ENCODE measurements at regions not wholly inside any gene's neighbourhood (a gene's known extent, or its start where the extent isn't known, plus 50 kb on each side); places are given as distances from the start of the nearest gene placed in this dataset.

DNA sequence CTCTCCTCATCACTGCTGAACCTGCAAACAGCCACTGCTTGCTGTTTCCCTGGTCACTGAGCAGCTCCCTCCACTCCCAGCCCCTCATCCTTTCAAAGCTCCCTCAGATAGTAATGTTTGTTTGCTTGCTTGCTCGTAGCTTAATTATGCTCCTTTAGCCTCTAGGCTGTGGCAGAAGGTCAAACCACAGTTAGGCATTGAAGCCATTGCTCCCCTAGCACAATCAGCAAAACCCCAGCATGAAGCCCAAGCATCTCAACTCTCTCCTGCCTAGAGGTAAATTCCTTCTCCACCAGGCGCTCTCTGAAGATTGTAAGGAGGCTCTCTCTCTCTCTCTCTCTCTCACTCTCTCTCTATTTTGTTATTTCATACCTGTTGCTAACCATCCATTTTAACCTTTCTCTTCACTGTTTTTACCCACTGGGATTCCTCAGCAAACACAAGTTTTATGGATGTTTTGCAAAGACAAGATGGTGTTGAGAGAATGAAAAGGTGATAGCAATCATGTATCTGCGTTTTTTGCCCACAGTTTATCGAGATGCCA is 135.9 kb upstream of the HNRNPA3 start:
- Mint-ChIP-seq H3K9me3 (no peaks in the 10 kb centered on the region), H3K4me1 (no peaks in the 10 kb centered on the region)
- DNase-seq (ENCODE audit: low spot score in 2 of 2), result no peak

DNA sequence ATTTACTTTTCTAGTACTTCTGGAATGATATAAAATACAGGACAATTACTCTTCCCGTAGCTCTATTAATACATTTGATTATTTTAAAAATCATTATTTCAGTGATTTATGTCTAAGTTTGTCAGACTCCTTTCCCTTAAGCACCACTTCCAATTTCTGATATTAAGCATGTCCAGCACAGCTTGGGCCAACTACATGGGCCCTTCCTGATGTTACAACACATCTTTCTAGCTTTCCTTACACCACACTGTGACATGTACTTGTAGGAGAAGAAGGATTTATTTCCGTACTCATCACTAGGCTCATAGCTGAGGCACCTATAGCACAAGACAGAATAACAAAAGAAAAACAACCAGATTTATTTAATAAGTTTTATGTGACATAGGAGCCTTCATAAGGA is 134.8 kb upstream of the HNRNPA3 start:
- Mint-ChIP-seq H3K36me3 (ENCODE audit: insufficient read depth) (peaks cover 2% of the 10 kb centered on the region), H3K4me1 (no peaks in the 10 kb centered on the region)

More for the DNA sequence above, 135.9 kb upstream of the HNRNPA3 start:
- Mint-ChIP-seq H3K4me3 (no peak overlapping the region), H3K36me3 (ENCODE audit: insufficient read depth) (peaks cover 2% of the 10 kb centered on the region), H3K27me3 (peaks cover 49% of the 10 kb centered on the region), H3K27ac (ENCODE audit: low read depth) (no peak overlapping the region)
- no peak for ATAC-seq (replicated peaks; ENCODE audit: extremely low read depth, poor library complexity, severe bottlenecking)

DNA sequence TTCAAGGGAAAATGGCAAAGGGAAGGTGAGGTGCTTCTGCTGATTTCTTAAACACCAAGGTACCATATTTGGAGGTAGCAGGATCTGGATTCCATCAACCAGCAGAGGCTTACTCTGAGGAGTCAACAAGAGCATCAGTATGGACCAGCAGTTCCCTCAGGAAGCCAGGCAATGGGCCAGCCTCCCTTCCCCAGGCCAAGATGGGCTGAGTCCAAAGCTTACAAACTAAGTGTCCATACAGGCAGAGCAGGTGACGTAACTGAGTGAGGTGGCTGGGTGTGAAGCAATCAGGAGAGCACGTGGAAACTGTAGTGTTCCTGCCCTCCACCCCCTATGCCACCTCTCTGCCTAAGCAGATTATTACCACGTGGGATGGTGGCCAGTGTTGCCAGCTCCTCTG is 134.2 kb upstream of the HNRNPA3 start:
- DNase-seq (ENCODE audit: low spot score in 2 of 2), result no peak
- no peaks in the 10 kb centered on the region for H3K9me3 Mint-ChIP-seq

More for the DNA sequence above, 134.8 kb upstream of the HNRNPA3 start:
- Mint-ChIP-seq H3K9me3 (no peaks in the 10 kb centered on the region), H3K27me3 (peaks cover 48% of the 10 kb centered on the region), H3K4me3 (no peak overlapping the region), H3K27ac (ENCODE audit: low read depth) (no peak overlapping the region)
- no peak for ATAC-seq (replicated peaks; ENCODE audit: extremely low read depth, poor library complexity, severe bottlenecking)
- no peak for DNase-seq (ENCODE audit: low spot score in 2 of 2)

GRCh38 chr2:177078855-177079254 is 133.7 kb upstream of the HNRNPA3 start:
- H3K9me3 Mint-ChIP-seq, result no peaks in the 10 kb centered on the region
- ATAC-seq (replicated peaks; ENCODE audit: extremely low read depth, poor library complexity, severe bottlenecking) (no peak), DNase-seq (ENCODE audit: low spot score in 2 of 2) (no peak)
- H3K36me3 Mint-ChIP-seq (ENCODE audit: insufficient read depth), result peaks cover 2% of the 10 kb centered on the region
- H3K4me3 Mint-ChIP-seq, result no peak overlapping the region
- H3K4me1 Mint-ChIP-seq, result no peaks in the 10 kb centered on the region
- peaks cover 45% of the 10 kb centered on the region for H3K27me3 Mint-ChIP-seq
- no peak overlapping the region for H3K27ac Mint-ChIP-seq (ENCODE audit: low read depth)

More for the DNA sequence above, 134.2 kb upstream of the HNRNPA3 start:
- H3K36me3 Mint-ChIP-seq (ENCODE audit: insufficient read depth), result peaks cover 2% of the 10 kb centered on the region
- H3K4me3 Mint-ChIP-seq, result no peak overlapping the region
- H3K4me1 Mint-ChIP-seq, result no peaks in the 10 kb centered on the region
- H3K27me3 Mint-ChIP-seq, result peaks cover 44% of the 10 kb centered on the region
- no peak for ATAC-seq (replicated peaks; ENCODE audit: extremely low read depth, poor library complexity, severe bottlenecking)
- H3K27ac Mint-ChIP-seq (ENCODE audit: low read depth), result no peak overlapping the region

DNA sequence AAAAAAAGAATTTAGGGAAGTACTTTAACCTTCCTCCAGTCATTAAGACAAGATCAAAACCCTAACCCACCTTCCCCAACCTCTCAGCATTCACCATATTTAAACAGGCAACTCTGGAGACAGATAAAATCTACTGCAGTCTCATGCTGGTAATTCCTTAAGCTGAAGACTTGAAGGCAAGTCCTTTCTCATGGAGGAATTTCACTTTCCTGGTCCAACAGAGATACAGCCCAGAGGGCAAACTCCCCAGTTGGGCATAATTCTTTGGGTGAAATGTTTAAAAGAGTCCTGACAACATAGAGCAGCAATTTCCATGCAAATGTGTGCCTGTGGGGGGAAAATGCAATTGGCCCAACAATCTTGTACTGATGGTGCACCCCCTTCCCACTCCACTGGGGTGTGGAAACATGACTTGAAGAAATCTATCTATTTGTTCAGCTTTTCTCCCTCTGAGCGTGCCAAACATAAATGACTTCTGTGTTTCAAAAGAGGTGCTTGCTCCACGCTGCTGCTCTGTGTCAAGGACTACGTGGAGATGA is 131.8 kb upstream of the HNRNPA3 start:
- Mint-ChIP-seq H3K27me3 (peaks cover 33% of the 10 kb centered on the region), H3K4me1 (no peaks in the 10 kb centered on the region), H3K27ac (ENCODE audit: low read depth) (no peak overlapping the region), H3K9me3 (no peaks in the 10 kb centered on the region), H3K36me3 (ENCODE audit: insufficient read depth) (peaks cover 5% of the 10 kb centered on the region), H3K4me3 (no peak overlapping the region)
- DNase-seq (ENCODE audit: low spot score in 2 of 2), result no peak
- no peak for ATAC-seq (replicated peaks; ENCODE audit: extremely low read depth, poor library complexity, severe bottlenecking)

DNA sequence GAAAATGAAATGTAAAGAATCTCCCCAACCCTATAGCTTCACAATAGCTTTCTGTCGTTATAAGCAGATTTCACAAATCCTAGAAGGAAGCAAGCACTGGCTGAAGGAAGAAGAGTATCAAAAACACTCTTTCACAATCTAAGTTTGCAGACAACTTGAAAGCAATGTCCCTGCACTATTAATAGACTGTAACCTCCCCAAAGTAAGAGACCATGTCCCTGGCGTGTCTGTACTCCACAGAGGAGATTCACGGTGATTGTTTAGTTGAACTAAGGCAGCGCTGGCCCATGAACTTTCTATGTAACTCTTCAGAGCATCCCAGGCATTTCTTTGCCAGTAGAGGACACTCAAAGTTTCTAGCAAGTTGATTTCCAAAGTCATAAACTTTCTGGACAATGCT is 128.0 kb upstream of the HNRNPA3 start:
- Mint-ChIP-seq H3K4me3 (no peak overlapping the region), H3K9me3 (no peaks in the 10 kb centered on the region), H3K36me3 (ENCODE audit: insufficient read depth) (peaks cover 3% of the 10 kb centered on the region), H3K4me1 (no peaks in the 10 kb centered on the region), H3K27ac (ENCODE audit: low read depth) (no peak overlapping the region), H3K27me3 (peaks cover 31% of the 10 kb centered on the region)
- ATAC-seq (replicated peaks; ENCODE audit: extremely low read depth, poor library complexity, severe bottlenecking), result no peak
- no peak for DNase-seq (ENCODE audit: low spot score in 2 of 2)

- ATAC-seq (replicated peaks; ENCODE audit: extremely low read depth, poor library complexity, severe bottlenecking) (no peak), DNase-seq (ENCODE audit: low spot score in 2 of 2) (no peak)
- H3K27ac Mint-ChIP-seq (ENCODE audit: low read depth), result no peak overlapping the region
- peaks cover 3% of the 10 kb centered on the region for H3K36me3 Mint-ChIP-seq (ENCODE audit: insufficient read depth)
- no peaks in the 10 kb centered on the region for H3K9me3 Mint-ChIP-seq
- H3K4me1 Mint-ChIP-seq, result peaks cover 5% of the 10 kb centered on the region
- H3K27me3 Mint-ChIP-seq, result peaks cover 44% of the 10 kb centered on the region
- H3K4me3 Mint-ChIP-seq, result no peak overlapping the region
Measured at GRCh38 chr2:177088529-177088928, 124.1 kb upstream of the HNRNPA3 start.

DNA sequence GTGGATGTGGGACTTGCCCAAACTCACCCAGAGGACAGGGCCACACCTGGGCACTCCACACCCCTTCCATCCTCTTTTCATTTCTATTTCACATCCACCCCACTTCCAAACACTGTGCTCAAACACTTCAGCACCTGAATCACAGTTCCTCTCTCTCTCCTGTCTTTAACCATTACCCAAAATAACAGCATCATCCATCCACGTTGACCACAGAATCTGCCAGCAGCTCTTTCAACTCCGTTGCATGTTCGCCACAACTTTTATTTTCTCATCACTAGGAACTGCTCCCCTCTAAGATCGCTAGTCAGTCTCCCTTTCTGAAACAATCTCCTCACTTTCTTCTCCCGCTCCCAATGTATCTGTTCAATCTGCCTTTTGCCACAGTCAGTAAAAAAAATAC is 121.6 kb upstream of the HNRNPA3 start:
- peaks cover 44% of the 10 kb centered on the region for H3K27me3 Mint-ChIP-seq
- H3K4me1 Mint-ChIP-seq, result peaks cover 5% of the 10 kb centered on the region
- H3K4me3 Mint-ChIP-seq, result no peak overlapping the region
- DNase-seq (ENCODE audit: low spot score in 2 of 2) (no peak), ATAC-seq (replicated peaks; ENCODE audit: extremely low read depth, poor library complexity, severe bottlenecking) (no peak)
- no peaks in the 10 kb centered on the region for H3K36me3 Mint-ChIP-seq (ENCODE audit: insufficient read depth)
- H3K27ac Mint-ChIP-seq (ENCODE audit: low read depth), result no peak overlapping the region
- no peaks in the 10 kb centered on the region for H3K9me3 Mint-ChIP-seq

GRCh38 chr2:177093371-177093770 is 119.2 kb upstream of the HNRNPA3 start:
- H3K27me3 Mint-ChIP-seq, result peaks cover 35% of the 10 kb centered on the region
- no peak overlapping the region for H3K27ac Mint-ChIP-seq (ENCODE audit: low read depth)
- H3K4me3 Mint-ChIP-seq, result no peak overlapping the region
- no peak for ATAC-seq (replicated peaks; ENCODE audit: extremely low read depth, poor library complexity, severe bottlenecking)
- H3K4me1 Mint-ChIP-seq, result peaks cover 5% of the 10 kb centered on the region
- DNase-seq (ENCODE audit: low spot score in 2 of 2), result no peak
- no peaks in the 10 kb centered on the region for H3K9me3 Mint-ChIP-seq
- H3K36me3 Mint-ChIP-seq (ENCODE audit: insufficient read depth), result no peaks in the 10 kb centered on the region

DNA sequence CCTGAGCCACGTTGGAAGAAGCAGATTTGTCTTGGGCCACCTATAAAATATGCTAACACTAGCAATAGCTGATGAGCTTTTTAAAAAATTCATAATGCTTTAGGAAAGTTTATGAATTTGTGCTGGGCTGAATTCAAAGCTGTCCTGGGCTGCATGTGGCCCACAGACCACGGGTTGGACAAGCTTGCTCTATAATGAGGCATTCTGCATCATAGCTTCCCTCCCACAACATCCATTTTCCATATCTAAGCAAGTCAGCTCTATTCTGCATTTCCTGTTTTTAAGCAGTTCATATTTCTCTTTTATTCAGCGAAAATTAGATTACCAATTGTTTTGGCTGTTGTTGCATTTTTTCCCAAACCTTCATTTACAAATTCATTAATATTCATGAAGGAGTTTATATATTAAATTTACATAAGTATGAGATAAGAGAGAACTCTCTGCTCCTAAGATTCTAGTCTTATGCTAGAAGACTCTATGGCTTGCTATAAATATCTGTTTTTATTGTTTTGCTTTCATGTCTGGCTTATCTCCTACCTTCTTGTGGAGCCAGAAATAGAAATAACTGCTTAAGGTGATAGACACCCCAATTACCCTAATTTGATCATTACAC is 114.5 kb upstream of the HNRNPA3 start:
- Mint-ChIP-seq H3K4me1 (no peaks in the 10 kb centered on the region), H3K27ac (ENCODE audit: low read depth) (no peak overlapping the region), H3K36me3 (ENCODE audit: insufficient read depth) (no peaks in the 10 kb centered on the region), H3K4me3 (no peak overlapping the region), H3K9me3 (no peaks in the 10 kb centered on the region), H3K27me3 (peaks cover 25% of the 10 kb centered on the region)
- ATAC-seq (replicated peaks; ENCODE audit: extremely low read depth, poor library complexity, severe bottlenecking) (no peak), DNase-seq (ENCODE audit: low spot score in 2 of 2) (no peak)

- Mint-ChIP-seq H3K4me3 (no peak overlapping the region), H3K9me3 (no peaks in the 10 kb centered on the region), H3K27ac (ENCODE audit: low read depth) (no peak overlapping the region), H3K4me1 (no peaks in the 10 kb centered on the region), H3K27me3 (peaks cover 21% of the 10 kb centered on the region), H3K36me3 (ENCODE audit: insufficient read depth) (peaks cover 2% of the 10 kb centered on the region)
- ATAC-seq (replicated peaks; ENCODE audit: extremely low read depth, poor library complexity, severe bottlenecking), result no peak
- DNase-seq (ENCODE audit: low spot score in 2 of 2), result no peak
Measured at GRCh38 chr2:177101930-177102329, 110.7 kb upstream of the HNRNPA3 start.

GRCh38 chr2:177106212-177106611 is 106.4 kb upstream of the HNRNPA3 start:
- H3K36me3 Mint-ChIP-seq (ENCODE audit: insufficient read depth), result peaks cover 2% of the 10 kb centered on the region
- no peaks in the 10 kb centered on the region for H3K9me3 Mint-ChIP-seq
- ATAC-seq (replicated peaks; ENCODE audit: extremely low read depth, poor library complexity, severe bottlenecking) (no peak), DNase-seq (ENCODE audit: low spot score in 2 of 2) (no peak)
- H3K27me3 Mint-ChIP-seq, result peaks cover 48% of the 10 kb centered on the region
- H3K4me1 Mint-ChIP-seq, result no peaks in the 10 kb centered on the region
- no peak overlapping the region for H3K4me3 Mint-ChIP-seq
- H3K27ac Mint-ChIP-seq (ENCODE audit: low read depth), result no peak overlapping the region

DNA sequence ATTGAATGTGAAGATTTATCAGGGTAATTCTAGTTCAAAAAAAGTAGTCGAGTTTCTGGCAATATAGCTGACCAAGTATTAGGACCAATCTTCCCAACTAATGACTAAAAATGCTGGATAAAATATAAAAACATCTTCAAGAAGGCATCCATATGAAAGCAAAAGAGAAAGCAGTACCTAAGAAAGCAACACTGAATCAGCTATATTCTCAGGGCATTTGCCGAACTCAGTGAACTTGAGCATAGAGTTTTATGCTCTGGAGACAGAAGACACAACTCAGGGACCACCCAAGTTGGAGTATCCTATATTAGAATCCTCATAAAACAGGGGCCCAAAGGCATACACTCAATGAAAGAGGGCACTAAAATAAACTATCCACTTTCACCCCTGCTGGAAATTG is 103.7 kb upstream of the HNRNPA3 start:
- DNase-seq (ENCODE audit: low spot score in 2 of 2) (no peak), ATAC-seq (replicated peaks; ENCODE audit: extremely low read depth, poor library complexity, severe bottlenecking) (no peak)
- Mint-ChIP-seq H3K27me3 (peaks cover 40% of the 10 kb centered on the region), H3K9me3 (no peaks in the 10 kb centered on the region), H3K4me1 (no peaks in the 10 kb centered on the region), H3K4me3 (no peak overlapping the region), H3K36me3 (ENCODE audit: insufficient read depth) (peaks cover 2% of the 10 kb centered on the region), H3K27ac (ENCODE audit: low read depth) (no peak overlapping the region)

All from central memory CD8-positive, alpha-beta T cell (primary cell).